NCI-H510A treated with DMSO at 0.1 percent for 48 hours (cell line): ENCODE measurements at regions not wholly inside any gene's neighbourhood (a gene's known extent, or its start where the extent isn't known, plus 50 kb on each side); places are given as distances from the start of the nearest gene placed in this dataset.

Experiments used
- DNase-seq: peaks from one replicate; lab custom pipeline; 2025; lab: John Stamatoyannopoulos, UW

DNA sequence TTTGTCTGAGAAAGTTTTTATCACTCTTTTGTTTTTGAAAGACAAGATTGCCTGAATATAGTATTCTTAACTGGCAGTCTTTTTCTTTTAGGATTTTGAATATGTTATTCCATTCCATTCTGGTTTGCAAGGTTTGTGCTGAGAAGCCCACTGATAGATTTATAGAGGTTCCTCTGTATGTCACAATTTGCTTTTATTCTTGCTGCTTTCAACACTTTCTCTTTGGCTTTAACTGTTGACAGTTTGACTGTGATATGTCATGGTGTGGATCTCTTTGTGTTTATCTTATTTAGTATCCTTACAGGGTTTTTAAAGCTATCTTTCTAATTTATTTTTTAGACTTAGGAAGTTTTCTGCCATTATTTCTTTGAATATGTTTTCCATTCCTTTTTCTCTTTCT is 331.2 kb upstream of the ATP11B start:
- no peak for DNase-seq

DNA sequence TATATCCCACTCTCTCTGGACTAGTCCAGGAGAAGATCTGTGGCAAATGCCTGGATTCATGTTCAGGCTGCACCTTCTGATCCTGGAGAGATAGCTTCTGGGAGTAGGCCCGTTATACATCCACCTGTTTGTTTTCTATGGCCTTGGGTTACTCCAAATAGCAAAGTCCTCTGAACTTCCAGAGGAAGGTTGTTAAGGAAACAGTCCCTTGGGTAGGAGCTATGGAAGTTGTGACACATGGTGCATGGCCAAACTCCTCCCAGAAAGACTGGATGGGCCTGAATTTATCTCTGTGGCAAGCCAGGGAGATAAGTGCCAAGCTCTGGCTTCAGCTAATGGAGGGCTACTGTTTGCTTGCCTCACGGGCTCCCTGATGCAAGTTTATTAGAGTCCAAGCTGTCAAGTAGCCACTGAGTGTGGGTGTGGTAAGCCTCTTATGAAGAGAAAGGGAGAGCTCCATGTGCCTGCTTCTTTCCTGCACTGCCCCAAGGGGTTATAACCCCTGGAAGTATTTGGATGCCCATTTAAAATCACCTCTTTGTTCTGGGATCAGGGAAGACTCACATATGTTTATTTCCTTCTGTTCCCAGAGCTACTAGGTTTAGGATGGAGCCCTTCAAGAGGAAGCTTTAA is 328.7 kb upstream of the ATP11B start:
- DNase-seq: no peak

DNA sequence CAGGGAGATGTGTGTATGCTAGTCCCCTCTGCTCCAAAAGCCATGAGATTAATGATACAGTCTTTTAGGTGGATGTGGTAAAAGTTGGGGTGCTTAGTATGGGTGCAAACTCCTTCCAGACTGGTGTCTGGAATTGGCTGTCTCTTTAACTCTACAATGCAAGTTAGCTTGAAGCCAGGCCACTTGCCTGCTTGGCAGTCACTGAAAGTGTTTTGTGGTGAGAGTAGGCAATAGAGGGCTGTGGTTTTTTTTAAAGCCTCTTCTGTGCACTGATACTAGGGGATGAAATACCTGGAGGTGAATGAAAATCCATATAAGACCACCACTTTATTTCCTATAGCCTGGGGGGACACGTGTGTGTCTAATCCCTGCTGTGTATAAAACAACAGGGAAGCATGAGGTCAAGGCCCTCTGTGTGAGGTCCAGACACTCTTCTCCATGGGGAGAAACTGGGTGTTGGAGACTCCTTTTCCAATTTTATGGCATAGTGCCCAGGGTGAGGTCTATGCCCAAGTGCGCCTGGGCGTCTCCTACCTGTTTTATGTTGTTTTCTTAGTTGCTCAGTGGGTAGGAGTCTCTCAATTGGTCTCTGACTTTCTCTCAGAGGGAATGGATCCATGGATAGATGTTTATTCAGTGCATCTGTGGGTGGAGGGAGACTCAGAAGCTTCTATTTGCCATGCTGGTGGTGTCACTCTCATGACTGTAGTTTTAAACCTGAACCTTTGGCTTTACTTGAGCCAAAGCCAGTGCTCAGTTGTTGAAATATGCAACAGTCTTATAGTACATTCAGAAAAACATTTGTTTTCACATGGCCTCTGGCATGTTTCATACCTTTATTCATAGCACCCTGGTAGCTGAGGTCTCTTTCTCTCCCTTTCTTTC is 327.8 kb upstream of the ATP11B start:
- DNase-seq: no peak

DNA sequence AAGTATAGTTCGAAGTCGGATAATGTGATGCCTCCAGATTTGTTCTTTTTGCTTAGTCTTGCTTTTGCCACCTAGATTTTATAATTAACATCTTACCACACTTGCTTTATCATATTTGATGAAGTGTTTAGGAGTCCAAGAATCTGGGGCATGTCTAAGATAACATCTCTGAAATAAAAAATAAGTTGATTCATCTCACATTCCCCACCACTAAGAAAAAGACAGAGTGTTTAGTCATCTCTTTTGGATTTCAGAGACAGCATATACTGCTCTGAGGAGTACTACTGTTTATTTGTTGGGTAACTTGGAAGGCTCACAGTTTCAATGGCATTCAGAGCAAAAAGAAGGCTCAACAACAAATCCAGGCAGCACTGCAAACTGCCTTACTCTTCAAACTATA is 324.2 kb upstream of the ATP11B start:
- DNase-seq: no peak

DNA sequence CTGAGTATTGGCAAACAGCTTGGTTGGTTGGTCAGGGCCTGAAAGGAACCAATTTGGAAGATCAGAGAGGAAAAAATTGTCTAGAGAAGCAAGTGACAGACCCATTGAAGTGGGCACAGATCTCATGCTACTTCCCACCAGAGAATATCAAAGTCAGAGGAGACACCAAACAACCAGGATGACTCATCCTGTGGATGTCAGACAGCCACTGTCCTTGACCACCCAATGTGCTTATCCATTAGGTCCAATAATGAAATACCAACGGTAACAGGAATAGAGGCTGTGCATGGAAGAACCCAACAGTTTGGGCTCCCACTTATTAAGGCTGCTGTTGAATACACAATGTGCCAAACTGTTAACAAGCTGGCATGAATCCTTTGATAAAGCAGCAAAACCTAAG is 323.1 kb upstream of the ATP11B start:
- no peak for DNase-seq

DNA sequence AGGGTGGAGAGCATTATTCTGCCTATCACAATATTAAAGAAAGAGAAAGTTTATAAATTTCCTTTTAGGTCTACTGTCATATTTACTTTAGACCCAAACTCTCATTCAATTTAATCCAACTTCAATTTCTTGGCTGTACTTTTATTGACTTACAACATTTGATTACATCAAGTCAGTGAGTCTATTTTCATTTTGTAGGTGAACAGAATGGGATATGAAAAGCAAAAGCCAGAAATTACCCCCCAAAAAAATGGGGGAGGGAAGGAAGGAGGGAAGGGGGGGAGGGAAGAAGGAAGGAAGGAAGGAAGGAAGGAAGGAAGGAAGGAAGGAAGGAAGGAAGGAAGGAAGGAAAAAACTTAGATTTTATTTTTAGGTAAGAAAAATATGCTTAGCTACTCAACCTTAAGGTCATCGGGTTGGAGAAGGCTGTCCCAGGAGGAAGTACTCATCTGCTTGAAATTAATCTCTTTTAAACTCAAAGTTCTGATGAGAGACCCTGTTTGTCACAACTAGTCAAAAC is 320.1 kb upstream of the ATP11B start:
- DNase-seq: no peak

DNA sequence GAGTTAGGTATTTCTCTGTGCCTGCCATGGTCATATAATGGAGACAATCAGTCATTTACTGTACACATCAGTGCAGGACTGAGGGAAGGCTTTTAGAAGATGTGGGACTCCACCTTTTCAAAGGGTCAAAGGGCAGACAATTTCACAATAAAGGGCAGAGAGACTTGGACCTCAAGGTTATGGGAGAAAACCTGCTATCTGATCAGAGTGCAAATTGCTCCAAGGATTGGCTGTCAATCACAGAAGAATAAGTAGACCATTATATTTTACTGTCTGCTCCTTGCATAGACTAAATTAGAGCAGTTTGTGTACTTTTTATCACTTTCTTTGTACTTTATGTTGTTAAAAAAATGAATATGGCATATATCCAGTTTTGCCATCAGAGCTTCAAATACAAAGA is 314.9 kb upstream of the ATP11B start:
- no peak for DNase-seq

DNA sequence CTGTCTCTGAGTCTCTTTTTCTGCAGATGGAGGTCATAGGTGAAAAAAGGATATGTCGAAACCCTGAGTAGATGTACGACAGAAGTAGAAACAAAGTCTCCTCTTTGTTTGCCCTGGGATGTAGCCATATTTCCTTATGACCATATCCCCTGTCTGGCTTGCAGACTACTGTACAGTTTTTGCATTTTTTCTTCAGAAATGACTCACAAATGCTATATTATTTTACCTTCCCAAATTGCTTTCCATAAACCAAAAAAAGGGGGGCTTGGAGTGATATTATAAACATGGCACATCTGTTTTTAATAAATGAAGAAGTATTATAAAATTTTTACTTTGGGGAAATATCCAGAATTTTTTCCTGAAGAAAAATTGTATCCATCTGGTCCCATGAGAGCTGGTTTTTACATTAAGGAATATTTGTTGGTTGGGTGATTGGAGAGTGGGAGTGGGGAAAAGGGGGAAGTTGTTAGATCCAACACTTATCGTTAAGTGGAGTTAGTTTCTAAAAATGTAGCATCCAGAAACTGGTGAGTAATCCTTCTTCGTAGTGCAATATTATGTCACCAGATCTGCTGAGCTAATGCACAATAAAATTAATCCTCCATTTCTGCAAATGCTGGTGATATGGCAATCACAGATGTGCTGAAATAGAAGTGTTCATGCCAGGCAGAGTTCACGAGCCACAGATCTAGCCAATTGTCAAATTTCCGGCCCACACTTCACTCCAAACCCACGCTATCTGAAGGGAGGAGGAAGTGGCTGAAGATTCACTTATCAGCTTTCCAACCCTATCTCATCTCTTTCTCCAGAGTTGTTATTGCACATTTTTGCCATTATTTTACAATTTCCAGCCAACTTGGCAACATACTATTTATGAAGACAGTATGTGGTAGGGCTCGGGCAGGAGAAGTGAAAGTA is 313.6 kb upstream of the ATP11B start:
- no peak for DNase-seq

DNA sequence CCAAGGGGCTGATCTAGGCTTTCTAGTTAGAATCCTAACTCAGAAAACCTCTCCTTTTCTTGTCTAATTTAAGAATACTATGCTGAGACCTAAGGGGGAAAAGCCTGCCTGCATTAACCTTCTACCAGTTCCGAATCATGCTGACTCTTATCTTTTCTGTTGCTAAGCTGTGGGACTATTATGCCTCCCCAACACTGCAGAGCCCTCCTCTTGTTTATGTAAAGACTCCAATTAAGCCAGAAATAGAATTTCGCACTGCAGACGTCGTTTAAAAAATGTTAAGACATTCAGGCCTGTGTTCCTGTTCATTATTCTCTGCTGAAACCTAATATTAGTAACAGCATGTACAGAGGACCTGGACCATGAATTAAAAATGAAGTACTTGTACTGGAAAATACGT is 310.6 kb upstream of the ATP11B start:
- no peak for DNase-seq

DNA sequence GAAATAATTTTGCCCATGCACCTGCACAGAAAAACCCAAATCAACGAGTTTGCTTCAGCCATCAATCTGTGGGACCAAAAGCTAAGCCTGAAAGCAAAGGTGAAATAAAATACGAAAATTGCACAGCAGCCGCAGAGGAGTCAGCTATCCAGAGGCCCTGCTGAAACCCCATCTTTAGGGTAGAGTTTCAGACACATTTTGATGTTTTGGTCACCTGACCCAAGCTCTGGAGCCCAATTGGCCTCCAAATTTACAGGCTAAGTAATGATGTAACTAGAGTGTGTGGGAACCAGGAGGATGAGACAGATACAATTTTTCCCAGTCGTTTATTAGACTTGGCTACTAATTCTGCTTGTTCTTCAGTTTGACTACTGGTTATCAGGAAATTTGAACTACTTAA is 308.6 kb upstream of the ATP11B start:
- DNase-seq: peak; percentile 16

DNA sequence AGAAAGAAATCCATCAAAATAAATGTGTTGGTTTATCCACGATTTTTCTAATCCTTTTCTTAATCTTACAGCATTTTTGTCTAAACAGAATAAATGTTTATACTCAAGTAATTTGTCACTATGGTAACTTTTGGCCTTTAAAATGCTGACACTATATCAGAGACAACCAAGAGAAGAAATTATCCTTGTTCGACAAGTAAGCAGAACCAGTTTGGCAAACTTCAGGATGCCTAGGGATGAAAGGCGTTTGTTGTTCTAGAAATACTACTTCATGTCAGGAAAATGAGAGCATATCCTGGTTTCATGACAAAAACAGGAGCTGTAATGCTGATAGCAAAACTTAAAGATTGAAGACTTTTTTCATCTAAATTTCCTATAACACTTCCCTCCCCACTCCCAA is 308.0 kb upstream of the ATP11B start:
- DNase-seq: peak; percentile 53

DNA sequence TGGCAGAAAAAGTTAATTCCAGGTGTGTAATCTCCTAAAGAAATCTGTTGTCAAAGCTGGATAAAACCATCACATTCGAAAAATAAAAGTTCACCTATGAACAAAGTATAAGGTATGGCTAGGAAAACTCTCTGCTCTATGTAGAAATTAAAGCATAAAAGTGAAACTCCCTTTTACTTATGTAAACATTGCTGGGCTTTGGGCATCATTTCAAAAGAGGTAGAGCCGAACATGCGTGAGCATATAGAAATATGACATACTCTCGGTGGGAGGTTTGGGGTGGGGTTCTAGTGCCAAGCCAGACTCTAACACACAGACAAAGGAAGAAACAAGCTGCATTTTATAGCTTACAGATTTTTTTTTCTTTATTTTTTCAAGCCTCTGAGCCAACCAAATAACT is 306.8 kb upstream of the ATP11B start:
- DNase-seq: peak; percentile 49

DNA sequence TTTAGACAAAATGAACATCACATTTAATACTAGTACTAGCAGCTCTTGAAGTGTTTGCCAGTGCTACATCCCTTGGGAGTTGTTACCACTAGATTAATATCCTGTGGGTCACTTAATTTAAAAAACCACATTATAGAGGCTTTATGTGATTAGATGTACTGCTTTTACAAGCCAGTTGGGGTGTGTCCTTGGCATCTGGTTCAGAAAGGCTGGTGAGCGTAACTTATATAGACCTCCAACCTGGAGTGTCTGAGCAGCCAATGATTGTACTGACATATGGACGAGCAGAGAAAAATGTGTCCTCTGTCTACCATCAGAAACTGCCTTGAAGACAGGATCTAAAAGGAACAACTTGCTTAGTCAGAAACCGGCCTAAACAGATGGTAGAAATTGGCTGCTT is 306.2 kb upstream of the ATP11B start:
- no peak for DNase-seq

DNA sequence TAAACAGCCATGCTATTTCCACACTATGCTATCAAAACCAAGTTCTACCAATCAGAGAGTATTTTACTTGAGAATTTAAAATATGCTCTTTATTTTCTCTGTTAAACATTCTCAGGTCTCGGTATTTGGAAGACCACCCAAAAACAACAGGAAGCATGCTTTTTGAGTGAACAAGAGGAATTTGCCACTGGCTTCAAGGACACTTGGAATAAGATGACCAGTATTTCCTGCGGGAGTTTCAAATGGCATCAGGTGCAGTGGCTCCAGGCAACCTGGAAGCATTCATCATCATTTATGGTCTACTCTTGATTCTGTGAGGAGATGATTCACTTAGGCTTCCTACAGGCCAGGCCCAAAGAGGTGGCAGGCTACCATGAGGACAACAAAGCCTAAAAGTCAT is 305.7 kb upstream of the ATP11B start:
- peak; percentile 25 for DNase-seq

DNA sequence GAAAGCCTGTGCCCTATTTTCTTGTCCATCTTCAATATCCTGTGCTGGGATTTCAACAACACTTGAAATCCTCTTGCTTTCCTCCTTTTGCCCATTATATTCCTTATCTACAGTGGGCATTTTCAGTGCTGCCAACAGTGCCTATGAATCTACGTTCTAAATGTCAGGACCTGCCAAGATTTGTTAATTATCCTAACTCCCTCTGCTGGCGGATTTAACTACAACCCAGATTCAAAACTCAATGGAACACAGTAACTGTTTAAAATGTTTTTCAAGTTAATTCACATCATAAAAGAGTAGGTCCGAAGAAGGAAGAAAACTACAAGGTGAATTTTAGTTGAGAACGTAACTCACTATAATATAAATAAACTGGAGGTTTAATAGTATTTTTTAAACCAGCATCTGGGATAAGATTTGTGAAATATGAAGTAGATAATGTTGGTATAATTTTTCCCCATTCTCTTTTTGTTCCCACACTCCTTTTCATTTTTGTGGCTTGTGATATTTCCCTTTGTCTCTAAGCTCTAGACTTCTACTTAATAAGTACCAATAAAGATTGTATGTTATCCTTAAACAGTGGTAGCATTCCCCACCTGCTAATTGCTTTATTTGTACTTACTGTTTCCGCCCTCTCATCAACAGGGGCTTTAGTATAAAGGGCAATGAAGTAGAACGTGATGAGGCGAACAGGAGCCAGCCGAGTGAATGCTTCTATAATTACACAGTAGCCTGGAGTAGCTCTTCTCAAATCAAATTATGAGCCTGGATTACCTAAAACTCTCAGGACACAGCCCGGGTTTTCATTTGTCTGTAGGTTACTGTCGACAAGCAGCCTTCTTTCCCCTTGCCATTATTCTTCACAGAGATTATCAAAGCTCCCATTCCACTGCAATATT is 302.5 kb upstream of the ATP11B start:
- peak; percentile 94 for DNase-seq

DNA sequence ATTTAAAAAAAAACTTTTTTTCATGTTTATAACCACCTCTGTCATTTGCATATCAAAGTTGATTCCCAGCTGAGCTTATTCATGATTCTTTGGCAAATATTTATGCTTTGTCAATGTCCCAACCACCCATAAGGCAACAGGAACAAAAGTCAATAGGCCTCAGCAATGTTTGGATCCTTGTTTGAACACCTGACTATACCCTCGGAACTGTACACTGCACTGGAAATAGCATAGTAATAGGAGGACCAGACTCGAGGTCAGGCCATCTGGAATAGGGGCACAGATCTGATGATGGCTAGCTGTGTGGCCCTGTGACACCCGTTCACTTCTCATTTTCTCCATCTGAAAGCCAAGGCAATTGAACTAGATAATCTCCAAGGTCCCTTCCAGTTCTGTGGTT is 301.7 kb upstream of the ATP11B start:
- DNase-seq: peak; percentile 90

DNA sequence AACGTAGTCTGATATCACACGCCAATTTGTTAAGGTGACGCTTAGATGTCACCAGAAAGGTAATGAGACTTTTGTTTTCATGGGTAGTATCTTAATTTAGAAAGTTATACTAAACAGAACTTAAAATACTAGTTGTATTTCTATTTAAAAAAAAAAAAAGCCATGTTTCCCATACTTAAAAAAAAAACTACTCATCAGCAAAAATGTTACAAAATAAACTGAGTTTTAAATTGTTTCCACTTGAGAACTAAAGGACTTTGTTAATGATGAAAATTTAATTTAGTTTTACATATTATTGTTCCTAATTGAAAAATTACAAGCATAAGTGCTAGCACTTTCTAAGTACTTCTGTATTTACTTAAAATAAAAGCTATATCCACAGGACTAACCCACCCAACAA is 300.8 kb upstream of the ATP11B start:
- no peak for DNase-seq

DNA sequence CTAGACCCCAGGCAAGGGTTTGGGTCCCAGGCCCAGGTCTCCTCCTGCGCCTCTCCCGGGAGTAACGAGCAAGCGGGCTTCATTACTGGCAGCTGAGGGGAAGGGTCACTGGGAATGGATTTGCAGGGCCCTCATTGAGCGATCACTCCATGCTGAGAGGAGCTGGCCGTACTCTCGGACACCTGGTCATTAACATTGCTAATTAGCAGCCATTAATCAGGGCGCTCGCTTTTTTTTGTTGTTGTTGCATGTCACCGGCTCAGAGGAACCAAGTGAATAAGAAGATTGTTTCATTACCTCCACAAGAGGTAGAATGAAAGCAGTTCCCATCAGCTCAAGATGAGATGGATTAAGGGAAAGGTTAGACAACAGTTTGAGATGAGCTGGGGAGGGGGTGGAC is 293.0 kb upstream of the ATP11B start:
- no peak for DNase-seq

DNA sequence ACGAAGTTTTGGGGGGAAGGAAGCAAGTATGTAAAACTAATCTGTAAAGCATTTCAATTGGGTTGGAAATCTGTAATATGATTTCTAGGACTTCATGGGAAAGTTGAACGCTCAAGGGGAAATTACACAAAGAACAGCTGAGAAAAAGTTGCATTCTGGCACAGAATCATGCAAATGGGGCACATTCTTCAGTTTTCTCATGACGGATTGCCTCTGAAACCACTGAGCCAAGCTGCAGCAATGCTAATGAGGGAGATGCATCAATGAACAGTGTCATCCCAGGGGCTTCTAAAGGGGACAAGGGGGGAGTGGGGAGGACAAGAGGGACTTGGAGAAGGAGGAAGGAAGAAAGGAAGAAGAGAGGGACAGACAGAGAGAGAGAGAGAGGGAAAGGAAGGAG is 291.4 kb upstream of the ATP11B start:
- DNase-seq: no peak

DNA sequence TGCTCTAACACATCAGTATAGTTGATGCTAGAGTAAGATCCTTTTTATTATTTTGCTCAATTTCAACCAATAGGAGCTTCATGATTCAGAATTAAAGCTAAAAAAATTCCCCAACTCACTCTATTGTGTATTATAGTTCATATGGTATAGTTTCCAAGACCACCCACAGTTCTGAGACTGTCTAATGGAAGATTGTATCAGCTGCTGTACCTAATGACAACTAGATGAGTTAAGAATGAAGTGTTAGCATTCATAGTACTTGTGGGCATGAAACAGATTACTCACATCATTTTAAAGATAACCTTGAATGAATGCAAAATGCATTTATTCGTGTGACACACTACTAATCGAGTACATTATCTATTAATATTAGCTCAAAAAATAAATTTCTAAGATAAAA is 289.9 kb upstream of the ATP11B start:
- no peak for DNase-seq

DNA sequence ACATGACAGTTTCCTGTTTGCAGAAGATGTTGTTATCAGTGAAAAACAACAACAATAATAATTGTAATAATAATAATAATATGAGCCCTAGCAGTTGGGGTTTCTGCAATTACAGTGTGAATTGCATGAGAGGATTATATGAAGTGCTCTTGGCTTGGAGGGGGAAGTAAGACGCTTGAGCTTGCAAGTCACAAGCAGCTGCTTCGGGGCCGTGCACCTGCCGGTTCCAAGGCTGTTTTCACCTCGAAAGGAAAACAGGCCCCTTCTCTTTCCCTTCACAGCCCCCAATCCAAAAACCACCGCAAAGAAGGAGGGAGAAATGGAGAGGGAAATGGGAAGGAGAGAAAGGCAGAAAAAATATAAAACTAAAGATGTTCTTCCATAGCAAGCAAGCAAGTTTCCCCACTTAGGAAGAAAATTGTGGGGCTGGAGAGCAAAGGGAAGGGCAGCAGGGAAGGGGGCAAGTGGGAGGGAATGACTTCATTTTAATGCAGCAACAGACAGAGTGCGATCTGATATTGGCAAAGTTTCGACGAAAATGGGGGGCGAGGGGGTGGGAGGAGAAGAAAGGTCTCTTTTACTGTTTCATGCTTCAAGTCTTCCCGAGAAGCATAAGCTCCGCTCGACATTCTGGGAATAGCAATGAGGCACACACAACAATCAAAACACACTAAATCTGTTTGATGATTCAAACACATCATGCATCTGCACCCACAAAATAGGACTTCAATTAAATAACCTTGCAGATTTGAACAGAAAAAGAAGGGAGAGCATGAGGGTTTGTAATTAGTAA is 284.2 kb upstream of the ATP11B start:
- peak; percentile 65 for DNase-seq
